ENCODE measurements at regions not wholly inside any gene's neighbourhood (a gene's known extent, or its start where the extent isn't known, plus 50 kb on each side); places are given as distances from the start of the nearest gene placed in this dataset.

GRCh38 chr12:68428724-68429501 lies 96.8 kb upstream of the MDM1 start:
- CTCF ChIA-PET, result no interaction called here
- Mint-ChIP-seq H3K4me1 (ENCODE audit: low read depth) (no peaks in the 10 kb centered on the region), H3K27ac (no peak overlapping the region), H3K4me3 (no peak overlapping the region), H3K27me3 (ENCODE audit: low read depth) (no peaks in the 10 kb centered on the region), H3K9me3 (no peaks in the 10 kb centered on the region), H3K36me3 (ENCODE audit: low read depth) (no peaks in the 10 kb centered on the region)
- no peak for DNase-seq
- intact Hi-C loops (cut with micrococcal nuclease), result no loop called here

GRCh38 chr12:68429696-68430095 lies 97.5 kb upstream of the MDM1 start:
- CTCF ChIA-PET, result no interaction called here
- Mint-ChIP-seq H3K36me3 (ENCODE audit: low read depth) (no peaks in the 10 kb centered on the region), H3K4me1 (ENCODE audit: low read depth) (no peaks in the 10 kb centered on the region), H3K27me3 (ENCODE audit: low read depth) (no peaks in the 10 kb centered on the region), H3K27ac (no peak overlapping the region), H3K9me3 (no peaks in the 10 kb centered on the region), H3K4me3 (no peak overlapping the region)
- no peak for DNase-seq
- intact Hi-C loops (cut with micrococcal nuclease), result no loop called here

GRCh38 chr12:68431786-68432185 lies 99.6 kb upstream of the MDM1 start:
- Mint-ChIP-seq H3K36me3 (ENCODE audit: low read depth) (no peaks in the 10 kb centered on the region), H3K4me1 (ENCODE audit: low read depth) (no peaks in the 10 kb centered on the region), H3K27me3 (ENCODE audit: low read depth) (no peaks in the 10 kb centered on the region), H3K9me3 (peaks cover 9% of the 10 kb centered on the region), H3K4me3 (no peak overlapping the region), H3K27ac (no peak overlapping the region)
- no peak for DNase-seq
- CTCF ChIA-PET, result interaction anchor here (0.6 kb wide), 1 partner anchor 114 kb away, joined by 4 read pairs; no protein-coding TSS in a partner anchor
- intact Hi-C loops (cut with micrococcal nuclease), result no loop called here

- Mint-ChIP-seq H3K36me3 (ENCODE audit: low read depth) (no peaks in the 10 kb centered on the region), H3K27ac (no peak overlapping the region), H3K27me3 (ENCODE audit: low read depth) (no peaks in the 10 kb centered on the region), H3K4me3 (no peak overlapping the region), H3K4me1 (ENCODE audit: low read depth) (no peaks in the 10 kb centered on the region), H3K9me3 (peaks cover 9% of the 10 kb centered on the region)
- intact Hi-C loops (cut with micrococcal nuclease), result no loop called here
- no peak for DNase-seq
- CTCF ChIA-PET, result interaction anchor here (0.6 kb wide), 1 partner anchor 115 kb away, joined by 4 read pairs; no protein-coding TSS in a partner anchor
These were observed 100.5 kb upstream of the MDM1 start for GRCh38 chr12:68432622-68433021.

GRCh38 chr12:68434391-68435298 lies 102.5 kb upstream of the MDM1 start:
- Mint-ChIP-seq H3K36me3 (ENCODE audit: low read depth) (no peaks in the 10 kb centered on the region), H3K4me3 (no peak overlapping the region), H3K4me1 (ENCODE audit: low read depth) (no peaks in the 10 kb centered on the region), H3K27ac (no peak overlapping the region), H3K9me3 (peaks cover 9% of the 10 kb centered on the region), H3K27me3 (ENCODE audit: low read depth) (no peaks in the 10 kb centered on the region)
- CTCF ChIA-PET, result interaction anchor here (1.7 kb wide), 1 partner anchor 9 kb away, joined by 6 read pairs; no protein-coding TSS in a partner anchor
- intact Hi-C loops (cut with micrococcal nuclease), result no loop called here
- no peak for DNase-seq

- no peak for DNase-seq
- Mint-ChIP-seq H3K4me3 (no peak overlapping the region), H3K9me3 (peaks cover 9% of the 10 kb centered on the region), H3K36me3 (ENCODE audit: low read depth) (no peaks in the 10 kb centered on the region), H3K27me3 (ENCODE audit: low read depth) (no peaks in the 10 kb centered on the region), H3K4me1 (ENCODE audit: low read depth) (no peaks in the 10 kb centered on the region), H3K27ac (no peak overlapping the region)
- CTCF ChIA-PET, result interaction anchor here (0.6 to 1.7 kb wide), 3 partner anchors 10 to 782 kb away, joined by 3 to 6 read pairs (median 3); no protein-coding TSS in a partner anchor
- intact Hi-C loops (cut with micrococcal nuclease), result no loop called here
These were observed 103.1 kb upstream of the MDM1 start for GRCh38 chr12:68435299-68435637.

GRCh38 chr12:68435816-68436215 lies 103.7 kb upstream of the MDM1 start:
- Mint-ChIP-seq H3K27ac (no peak overlapping the region), H3K4me3 (no peak overlapping the region), H3K36me3 (ENCODE audit: low read depth) (no peaks in the 10 kb centered on the region), H3K4me1 (ENCODE audit: low read depth) (peaks cover under 1% of the 10 kb centered on the region), H3K27me3 (ENCODE audit: low read depth) (no peaks in the 10 kb centered on the region), H3K9me3 (peaks cover 9% of the 10 kb centered on the region)
- intact Hi-C loops (cut with micrococcal nuclease), result no loop called here
- no peak for DNase-seq
- CTCF ChIA-PET, result interaction anchor here (0.5 to 1.7 kb wide), 4 partner anchors 10 to 783 kb away, joined by 3 to 6 read pairs (median 4); no protein-coding TSS in a partner anchor

GRCh38 chr12:68438601-68439000 lies 106.4 kb upstream of the MDM1 start:
- CTCF ChIA-PET, result no interaction called here
- Mint-ChIP-seq H3K27me3 (ENCODE audit: low read depth) (no peaks in the 10 kb centered on the region), H3K36me3 (ENCODE audit: low read depth) (no peaks in the 10 kb centered on the region), H3K27ac (no peak overlapping the region), H3K9me3 (peaks cover 11% of the 10 kb centered on the region), H3K4me3 (no peak overlapping the region), H3K4me1 (ENCODE audit: low read depth) (peaks cover 17% of the 10 kb centered on the region)
- intact Hi-C loops (cut with micrococcal nuclease), result no loop called here
- no peak for DNase-seq

GRCh38 chr12:68439368-68440045 lies 107.3 kb upstream of the MDM1 start:
- intact Hi-C loops (cut with micrococcal nuclease), result no loop called here
- H3K27ac Mint-ChIP-seq, result no peak overlapping the region
- H3K9me3 Mint-ChIP-seq, result peaks cover 15% of the 10 kb centered on the region
- peaks cover 17% of the 10 kb centered on the region for H3K4me1 Mint-ChIP-seq (ENCODE audit: low read depth)
- no peaks in the 10 kb centered on the region for H3K36me3 Mint-ChIP-seq (ENCODE audit: low read depth)
- no peak for DNase-seq
- H3K4me3 Mint-ChIP-seq, result no peak overlapping the region
- CTCF ChIA-PET, result no interaction called here
- H3K27me3 Mint-ChIP-seq (ENCODE audit: low read depth), result no peaks in the 10 kb centered on the region

GRCh38 chr12:68440068-68440581 lies 108.0 kb upstream of the MDM1 start:
- DNase-seq, result no peak
- Mint-ChIP-seq H3K27me3 (ENCODE audit: low read depth) (no peaks in the 10 kb centered on the region), H3K36me3 (ENCODE audit: low read depth) (no peaks in the 10 kb centered on the region), H3K27ac (no peak overlapping the region), H3K4me3 (no peak overlapping the region), H3K9me3 (peaks cover 14% of the 10 kb centered on the region), H3K4me1 (ENCODE audit: low read depth) (peaks cover 17% of the 10 kb centered on the region)
- intact Hi-C loops (cut with micrococcal nuclease), result no loop called here
- CTCF ChIA-PET, result no interaction called here

GRCh38 chr12:68441167-68441566 lies 109.0 kb upstream of the MDM1 start:
- H3K4me3 Mint-ChIP-seq, result no peak overlapping the region
- peaks cover 9% of the 10 kb centered on the region for H3K9me3 Mint-ChIP-seq
- no peak for DNase-seq
- no peak overlapping the region for H3K27ac Mint-ChIP-seq
- peaks cover 20% of the 10 kb centered on the region for H3K4me1 Mint-ChIP-seq (ENCODE audit: low read depth)
- CTCF ChIA-PET, result interaction anchor here (1.6 kb wide), 1 partner anchor 218 kb away, joined by 3 read pairs; no protein-coding TSS in a partner anchor
- no peaks in the 10 kb centered on the region for H3K36me3 Mint-ChIP-seq (ENCODE audit: low read depth)
- intact Hi-C loops (cut with micrococcal nuclease), result no loop called here
- no peaks in the 10 kb centered on the region for H3K27me3 Mint-ChIP-seq (ENCODE audit: low read depth)
